Tibial nerve (tissue), 4 donors: ENCODE measurements at regions not wholly inside any gene's neighbourhood (a gene's known extent, or its start where the extent isn't known, plus 50 kb on each side); places are given as distances from the start of the nearest gene placed in this dataset.

Source experiments
- CTCF ChIP-seq, 5 experiments: fragments of 200-600 bp in 3 of 5; fragments of 450-650 bp in 2 of 5; sonication (generic) in 3 of 5; IDR thresholded peaks; one replicate each; pipeline ENCODE4 v1.5.1; 2016 to 2019; ENCODE audit warnings: antibody characterized with exemption in 5 of 5, mild to moderate bottlenecking in 3 of 5, moderate library complexity in 2 of 5
- EP300 ChIP-seq, 2 donors: sonication (generic); formaldehyde crosslinking; IDR thresholded peaks; one replicate each; pipeline ENCODE4 v1.6.1; 2017; ENCODE audit warnings: antibody characterized with exemption in 2 of 2, mild to moderate bottlenecking in 1 of 2
- POLR2A ChIP-seq, 2 donors: fragments of 450-650 bp; IDR thresholded peaks; one replicate each; pipeline ENCODE4 v1.6.1; 2017; ENCODE audit warnings: antibody characterized with exemption in 2 of 2, mild to moderate bottlenecking in 2 of 2, moderate library complexity in 2 of 2

GRCh38 chr12:130051900-130052299 is 110.4 kb upstream of the FZD10 start:
- TF ChIP-seq CTCF (IDR thresholded peaks at IDR 0.05) (no peak), EP300 (IDR thresholded peaks at IDR 0.05) (no peak), POLR2A (IDR thresholded peaks at IDR 0.05) (no peak)
